ENCODE measurements at regions not wholly inside any gene's neighbourhood (a gene's known extent, or its start where the extent isn't known, plus 50 kb on each side); places are given as distances from the start of the nearest gene placed in this dataset.
"Not testable (repeated sequence)": the region's sequence is repeated elsewhere in the genome, so short reads cannot be mapped to it uniquely, and the experiment has no call there.

GRCh38 chr18:22290004-22290403, 120.6 kb downstream of the GATA6 start:
- H3K9me3 ChIP-seq, result no peaks in the 10 kb centered on the region
- intact Hi-C loops (cut with DNase I; ENCODE audit: low total_unique reads), result no loop called here
- no peak for TF ChIP-seq POLR2A (IDR thresholded peaks at IDR 0.05)
- TF ChIP-seq, protein P1, sequence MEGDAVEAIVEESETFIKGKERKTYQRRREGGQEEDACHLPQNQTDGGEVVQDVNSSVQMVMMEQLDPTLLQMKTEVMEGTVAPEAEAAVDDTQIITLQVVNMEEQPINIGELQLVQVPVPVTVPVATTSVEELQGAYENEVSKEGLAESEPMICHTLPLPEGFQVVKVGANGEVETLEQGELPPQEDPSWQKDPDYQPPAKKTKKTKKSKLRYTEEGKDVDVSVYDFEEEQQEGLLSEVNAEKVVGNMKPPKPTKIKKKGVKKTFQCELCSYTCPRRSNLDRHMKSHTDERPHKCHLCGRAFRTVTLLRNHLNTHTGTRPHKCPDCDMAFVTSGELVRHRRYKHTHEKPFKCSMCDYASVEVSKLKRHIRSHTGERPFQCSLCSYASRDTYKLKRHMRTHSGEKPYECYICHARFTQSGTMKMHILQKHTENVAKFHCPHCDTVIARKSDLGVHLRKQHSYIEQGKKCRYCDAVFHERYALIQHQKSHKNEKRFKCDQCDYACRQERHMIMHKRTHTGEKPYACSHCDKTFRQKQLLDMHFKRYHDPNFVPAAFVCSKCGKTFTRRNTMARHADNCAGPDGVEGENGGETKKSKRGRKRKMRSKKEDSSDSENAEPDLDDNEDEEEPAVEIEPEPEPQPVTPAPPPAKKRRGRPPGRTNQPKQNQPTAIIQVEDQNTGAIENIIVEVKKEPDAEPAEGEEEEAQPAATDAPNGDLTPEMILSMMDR (IDR thresholded peaks at IDR 0.05), result no peak
- H3K4me1 ChIP-seq, result no peaks in the 10 kb centered on the region
- no peak overlapping the region for H3K4me3 ChIP-seq
- H3K27me3 ChIP-seq, result no peaks in the 10 kb centered on the region
- H3K27ac ChIP-seq, result no peak overlapping the region
- no peaks in the 10 kb centered on the region for H3K36me3 ChIP-seq
- no peak for DNase-seq

DNA sequence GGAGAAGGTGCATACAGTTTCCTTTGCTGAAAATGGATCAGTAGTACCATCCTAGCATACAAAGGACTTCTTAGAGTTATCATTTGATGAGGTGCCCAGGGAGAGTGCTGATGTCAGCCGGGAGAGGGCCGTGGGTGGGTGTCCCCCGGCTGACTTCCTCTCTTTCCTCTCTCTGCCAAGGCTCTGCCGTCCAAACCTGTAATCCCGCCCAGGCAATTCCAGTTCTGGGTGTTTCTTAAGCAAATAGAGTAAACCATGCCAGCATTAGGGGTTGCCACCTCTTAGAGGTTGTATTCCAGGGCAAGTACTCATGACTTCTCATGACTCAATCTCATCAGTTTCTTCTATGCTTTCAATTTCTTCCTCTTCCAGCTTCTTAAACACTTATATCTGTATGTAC, 117.2 kb downstream of the GATA6 start:
- Histone ChIP-seq H3K36me3 (no peaks in the 10 kb centered on the region), H3K4me1 (no peaks in the 10 kb centered on the region), H3K27ac (peak overlapping the region; percentile 55 to 62), H3K9me3 (no peaks in the 10 kb centered on the region), H3K27me3 (no peaks in the 10 kb centered on the region), H3K4me3 (no peak overlapping the region)
- intact Hi-C loops (cut with DNase I; ENCODE audit: low total_unique reads), result no loop called here
- TF ChIP-seq, protein P1 (IDR thresholded peaks at IDR 0.05), result no peak
- no peak for TF ChIP-seq POLR2A (IDR thresholded peaks at IDR 0.05)
- DNase-seq, result no peak

GRCh38 chr18:22285361-22286140, 116.2 kb downstream of the GATA6 start:
- no peak overlapping the region for H3K4me3 ChIP-seq
- no peaks in the 10 kb centered on the region for H3K9me3 ChIP-seq
- DNase-seq, result no peak
- TF ChIP-seq, protein P1 (IDR thresholded peaks at IDR 0.05), result no peak
- no peak for TF ChIP-seq POLR2A (IDR thresholded peaks at IDR 0.05)
- H3K27ac ChIP-seq, result peak overlapping the region; percentile 55 to 62
- H3K27me3 ChIP-seq, result no peaks in the 10 kb centered on the region
- H3K36me3 ChIP-seq, result no peaks in the 10 kb centered on the region
- no peaks in the 10 kb centered on the region for H3K4me1 ChIP-seq
- intact Hi-C loops (cut with DNase I; ENCODE audit: low total_unique reads), result no loop called here

DNA sequence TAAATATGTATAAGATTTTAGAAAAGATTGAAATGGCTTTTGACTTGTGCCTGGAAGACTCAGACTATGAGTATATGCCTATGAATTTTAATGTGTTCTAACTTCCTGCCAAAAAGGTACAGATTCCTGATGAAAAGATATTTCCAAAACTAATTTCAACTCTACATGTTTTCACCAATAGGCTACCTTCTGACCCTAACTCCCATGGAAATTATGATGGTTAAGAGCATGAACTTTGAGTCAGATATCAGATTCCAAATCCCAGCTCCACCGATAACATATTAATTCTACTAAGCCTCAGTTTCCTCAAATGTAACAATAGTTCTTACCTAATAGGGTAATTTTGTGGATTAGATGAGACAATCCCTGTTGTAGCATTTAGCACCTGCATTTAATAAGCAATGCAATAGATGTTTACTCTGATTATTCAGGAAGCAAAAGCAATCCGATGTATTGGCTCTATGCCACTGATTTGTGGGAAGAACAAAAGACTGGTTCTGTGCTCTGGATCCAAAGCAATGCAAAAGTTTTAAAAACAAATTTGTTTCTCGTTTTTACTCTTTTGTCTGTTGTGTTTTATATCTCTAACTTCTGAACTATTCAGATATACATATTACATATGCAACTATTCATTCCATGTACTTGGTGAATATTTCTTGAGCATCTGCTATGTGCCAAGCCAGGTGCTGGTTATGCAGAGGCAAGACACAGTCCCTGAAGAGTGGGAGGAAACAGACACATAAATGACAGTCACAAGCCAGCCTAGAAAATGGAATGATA, 115.4 kb downstream of the GATA6 start:
- no peaks in the 10 kb centered on the region for H3K9me3 ChIP-seq
- H3K4me3 ChIP-seq, result no peak overlapping the region
- no peaks in the 10 kb centered on the region for H3K36me3 ChIP-seq
- H3K27ac ChIP-seq, result no peak overlapping the region
- H3K4me1 ChIP-seq, result no peaks in the 10 kb centered on the region
- no peaks in the 10 kb centered on the region for H3K27me3 ChIP-seq
- intact Hi-C loops (cut with DNase I; ENCODE audit: low total_unique reads), result no loop called here
- DNase-seq, result no peak
- TF ChIP-seq POLR2A (IDR thresholded peaks at IDR 0.05), result no peak
- TF ChIP-seq, protein P1 (IDR thresholded peaks at IDR 0.05), result no peak

DNA sequence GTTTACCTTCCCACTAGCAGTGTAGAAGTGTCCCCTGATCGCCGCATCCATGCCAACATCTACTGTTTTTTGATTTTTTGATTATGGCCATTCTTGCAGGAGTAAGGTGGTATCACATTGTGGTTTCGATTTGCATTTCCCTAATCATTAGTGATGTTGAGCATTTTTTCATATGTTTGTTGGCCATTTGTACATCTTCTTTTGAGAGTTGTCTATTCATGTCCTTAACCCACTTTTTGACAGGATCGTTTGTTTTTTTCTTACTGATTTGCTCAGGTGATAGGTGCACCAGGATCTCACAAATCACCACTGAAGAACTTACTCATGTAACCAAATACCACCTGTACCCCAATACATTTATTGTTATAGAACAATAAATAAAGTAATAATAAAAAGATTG, 114.5 kb downstream of the GATA6 start:
- H3K36me3 ChIP-seq; H3K4me3 ChIP-seq; H3K4me1 ChIP-seq; H3K9me3 ChIP-seq; intact Hi-C loops (cut with DNase I; ENCODE audit: low total_unique reads); H3K27me3 ChIP-seq; DNase-seq; H3K27ac ChIP-seq: not testable (repeated sequence)

All from uterus (tissue), 3 donors.